HepG2 (cell line): ENCODE measurements at regions not wholly inside any gene's neighbourhood (a gene's known extent, or its start where the extent isn't known, plus 50 kb on each side); places are given as distances from the start of the nearest gene placed in this dataset.

Source experiments
- ARID3A ChIP-seq: IDR thresholded peaks from 2 replicates; pipeline ENCODE4 v1.6.1; 2012; ENCODE audit warnings: low read depth, low read length, improper control_type of control experiment
- HMGA1 ChIP-seq: sonication (generic); formaldehyde crosslinking; conservative IDR thresholded peaks from 2 replicates; pipeline ENCODE4 v1.4.0; 2020; ENCODE audit warnings: missing genetic modification reagents
- JARID2 ChIP-seq: sonication (generic); formaldehyde crosslinking; IDR thresholded peaks from 2 replicates; pipeline ENCODE4 v1.8.1; 2023; ENCODE audit warnings: missing genetic modification reagents, inconsistent platforms; ENCODE audit not compliant: insufficient replicate concordance
- NFE2L1 ChIP-seq: sonication (generic); formaldehyde crosslinking; IDR thresholded peaks from 2 replicates; pipeline ENCODE4 v1.4.0; 2020; ENCODE audit warnings: missing genetic modification reagents, mild to moderate bottlenecking, borderline replicate concordance
- PBX3 ChIP-seq: sonication (generic); formaldehyde crosslinking; IDR thresholded peaks from 2 replicates; pipeline ENCODE4 v1.8.1; 2023; ENCODE audit warnings: missing genetic modification reagents, inconsistent platforms, borderline replicate concordance
- SNAPC2 ChIP-seq: sonication (generic); formaldehyde crosslinking; IDR thresholded peaks from 2 replicates; pipeline ENCODE4 v1.8.1; 2022; ENCODE audit warnings: mild to moderate bottlenecking, missing genetic modification reagents
- YY1 ChIP-seq: IDR thresholded peaks from 2 replicates; pipeline ENCODE4 v1.6.1; 2011; ENCODE audit warnings: low read length, low read depth, moderate library complexity, mild to moderate bottlenecking; ENCODE audit not compliant: insufficient read depth, insufficient replicate concordance
- ZFP91 ChIP-seq: sonication (generic); formaldehyde crosslinking; IDR thresholded peaks from 2 replicates; pipeline ENCODE4 v1.9.0; 2022; ENCODE audit warnings: missing genetic modification reagents, mild to moderate bottlenecking, borderline replicate concordance
- ZNF501 ChIP-seq: sonication (generic); formaldehyde crosslinking; IDR thresholded peaks from 2 replicates; pipeline ENCODE4 v1.5.1; 2020; ENCODE audit warnings: mild to moderate bottlenecking, moderate library complexity, missing genetic modification reagents
- ZNF598 ChIP-seq: sonication (generic); formaldehyde crosslinking; IDR thresholded peaks from 2 replicates; pipeline ENCODE4 v1.5.1; 2020; ENCODE audit warnings: mild to moderate bottlenecking, missing genetic modification reagents, borderline replicate concordance
- ZNF615 ChIP-seq: sonication (generic); formaldehyde crosslinking; IDR thresholded peaks from 2 replicates; pipeline ENCODE4 v1.5.0; 2020; ENCODE audit warnings: mild to moderate bottlenecking, missing genetic modification reagents, borderline replicate concordance
- ZNF629 ChIP-seq: sonication (generic); formaldehyde crosslinking; conservative IDR thresholded peaks from 2 replicates; pipeline ENCODE4 v1.5.0; 2020; ENCODE audit warnings: missing genetic modification reagents
- ZNF646 ChIP-seq: sonication (generic); formaldehyde crosslinking; IDR thresholded peaks from 2 replicates; pipeline ENCODE4 v1.9.0; 2021; ENCODE audit warnings: mild to moderate bottlenecking, missing genetic modification reagents
- ZNF674 ChIP-seq: sonication (generic); formaldehyde crosslinking; IDR thresholded peaks from 2 replicates; pipeline ENCODE4 v1.5.0; 2020; ENCODE audit warnings: low read depth, mild to moderate bottlenecking, missing genetic modification reagents
- ZNF7 ChIP-seq: IDR thresholded peaks from 2 replicates; pipeline ENCODE4 v1.6.1; 2016; ENCODE audit warnings: missing biosample characterization, missing genetic modification reagents
- ZNF780A ChIP-seq: sonication (generic); formaldehyde crosslinking; IDR thresholded peaks from 2 replicates; pipeline ENCODE4 v1.8.0; 2022; ENCODE audit warnings: mild to moderate bottlenecking, missing genetic modification reagents, moderate library complexity

GRCh38 chr15:69593981-69594966 is 141.7 kb downstream of the RPLP1 start (continued):
- TF ChIP-seq ZNF780A (CRISPR knock-in tag) (0 out of 2 replicates have a peak, but pooled peaks have one; percentile 67), NFE2L1 (CRISPR knock-in tag) (no peak), ZFP91 (CRISPR knock-in tag) (peak; percentile 69; the same call in 1 of the 2 replicates), ZNF598 (0 out of 2 replicates have a peak, but pooled peaks have one; percentile 62), ZNF7 (CRISPR knock-in tag) (no peak), HMGA1 (no peak), SNAPC2 (CRISPR knock-in tag) (0 out of 2 replicates have a peak, but pooled peaks have one; percentile 77), ZNF674 (CRISPR knock-in tag) (no peak), ARID3A (peak; percentile 70; the same call in 1 of the 2 replicates), ZNF501 (CRISPR knock-in tag) (peak; percentile 57; the same call in 1 of the 2 replicates), ZNF615 (peak; percentile 95; the same call in 1 of the 2 replicates), PBX3 (CRISPR knock-in tag) (no peak), JARID2 (peak; percentile 47), ZNF629 (CRISPR knock-in tag) (no peak), ZNF646 (no peak), YY1 (no peak)
